ENCODE measurements at regions not wholly inside any gene's neighbourhood (a gene's known extent, or its start where the extent isn't known, plus 50 kb on each side); places are given as distances from the start of the nearest gene placed in this dataset.
"Not testable (repeated sequence)": the region's sequence is repeated elsewhere in the genome, so short reads cannot be mapped to it uniquely, and the experiment has no call there.

DNA sequence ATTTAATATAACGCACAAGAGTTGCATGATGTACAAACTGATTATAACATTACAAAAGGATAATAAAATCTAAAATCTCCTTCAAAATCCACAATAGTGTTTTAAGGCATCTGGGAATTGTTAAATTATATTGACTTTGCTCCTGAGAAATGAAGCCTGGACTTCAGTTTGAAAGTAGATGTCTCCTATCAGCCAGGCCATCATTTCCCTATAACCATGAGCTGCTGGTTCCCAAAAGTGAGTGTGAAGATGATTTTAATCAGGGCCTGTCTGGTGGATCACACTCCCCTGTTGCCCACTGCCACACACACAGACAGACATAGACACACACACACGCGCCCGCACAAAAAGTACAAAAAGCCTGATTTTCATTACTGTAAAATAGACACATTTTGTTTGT lies 480.7 kb downstream of the RPS29 start:
- no peak for DNase-seq

DNA sequence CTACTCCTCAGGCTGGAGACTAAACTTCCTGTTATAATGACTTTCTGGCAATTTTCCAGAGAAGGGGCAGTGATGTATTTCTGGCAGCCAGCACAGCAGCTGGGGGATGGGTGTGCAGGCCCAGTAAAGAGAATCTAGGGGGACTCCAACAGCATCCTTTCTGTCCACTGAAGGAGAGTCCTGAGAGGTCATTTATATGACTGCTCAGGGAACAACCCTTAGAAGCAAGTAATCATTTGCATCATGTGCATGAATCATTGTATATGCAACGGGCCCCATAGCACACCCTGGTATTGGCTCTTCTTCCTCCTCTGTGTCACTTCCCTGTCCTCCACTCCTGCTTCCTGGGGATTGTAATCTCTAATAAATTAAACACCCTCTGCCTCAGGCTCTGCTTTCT lies 493.8 kb downstream of the RPS29 start:
- DNase-seq = no peak

DNA sequence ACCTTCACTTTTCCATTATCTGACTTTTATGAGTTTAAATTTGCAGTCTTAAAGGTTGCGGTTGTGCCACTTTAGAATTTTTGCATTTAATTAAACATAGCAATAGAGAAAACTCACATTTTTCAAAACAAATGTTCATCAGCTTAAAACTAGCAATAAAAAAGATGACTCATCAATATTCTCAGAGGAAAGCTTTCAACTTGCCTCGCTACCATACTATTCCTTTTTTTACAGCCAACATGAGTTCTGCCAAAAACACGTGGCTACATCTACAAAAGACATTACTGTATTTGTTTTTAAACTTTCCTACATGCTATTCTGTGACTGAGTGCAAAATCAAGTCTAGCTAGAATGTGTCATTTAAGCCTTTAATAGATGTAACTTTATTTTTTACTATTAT lies 497.1 kb downstream of the RPS29 start:
- no peak for DNase-seq

DNA sequence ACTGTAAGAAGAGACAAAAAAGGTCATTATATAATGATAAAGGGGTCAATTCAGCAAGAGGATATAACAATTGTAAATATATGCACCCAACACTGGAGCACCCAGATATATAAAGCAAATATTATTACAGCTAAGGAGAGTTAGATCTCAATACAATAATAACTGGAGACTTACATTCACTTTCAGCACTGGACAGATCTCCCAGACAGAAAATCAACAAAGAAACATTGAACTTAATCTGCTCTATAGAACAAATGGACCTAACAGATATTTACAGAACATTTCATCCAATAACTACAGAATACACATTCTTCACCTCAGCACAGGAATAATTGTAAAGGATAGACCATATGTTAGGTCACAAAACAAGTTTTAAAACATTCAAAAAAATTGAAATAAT lies 512.9 kb downstream of the RPS29 start:
- not testable (repeated sequence) for DNase-seq

DNA sequence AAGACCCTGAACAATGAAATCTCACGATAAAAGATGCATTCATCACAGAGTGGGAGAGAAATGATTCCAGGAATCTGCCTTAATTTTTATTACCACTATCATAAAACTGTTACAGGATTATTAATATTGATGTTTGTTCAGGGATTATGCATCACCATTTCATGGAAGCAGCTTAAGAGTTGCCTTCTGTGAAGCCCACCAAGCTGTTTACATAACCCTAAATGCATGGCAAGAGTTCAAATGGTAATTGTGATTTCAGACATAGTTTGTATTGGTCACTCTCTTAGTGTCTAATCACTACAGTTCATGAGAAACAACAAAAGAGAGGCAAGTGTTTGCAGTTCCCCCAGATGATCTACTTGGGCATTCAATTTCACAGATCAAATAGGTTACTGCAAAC lies 527.7 kb downstream of the RPS29 start:
- no peak for DNase-seq

DNA sequence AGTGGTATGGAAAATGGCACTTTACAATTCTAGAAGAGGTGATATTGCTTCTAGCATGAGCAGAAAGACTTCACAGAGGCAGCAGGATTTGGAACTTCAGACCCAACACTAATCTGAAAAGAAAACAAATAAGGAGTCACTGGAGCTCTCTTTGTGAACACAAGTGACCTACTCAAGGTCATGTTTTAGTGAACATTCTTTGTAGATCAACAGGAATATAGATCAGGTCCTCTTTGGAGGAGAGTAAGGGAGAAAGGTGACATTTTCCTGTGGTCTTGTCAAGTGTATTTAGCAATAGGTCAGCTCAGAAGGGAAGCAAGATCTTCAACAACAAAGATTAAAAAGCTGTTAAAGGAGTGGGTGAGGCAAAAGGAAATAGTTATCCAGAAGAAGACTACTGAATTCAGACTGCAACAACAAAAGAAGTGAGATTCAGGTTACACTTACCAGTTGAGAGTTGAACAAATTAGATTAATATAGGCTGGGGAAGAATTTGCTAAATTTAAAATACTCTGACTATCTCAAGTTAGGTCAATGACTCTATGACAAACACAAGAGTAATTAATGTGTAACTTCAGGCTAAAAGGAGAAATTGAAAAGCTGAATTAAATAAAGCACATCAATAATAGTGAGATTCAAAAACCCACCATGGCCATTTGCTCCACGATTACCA lies 528.2 kb downstream of the RPS29 start:
- no peak for DNase-seq

DNA sequence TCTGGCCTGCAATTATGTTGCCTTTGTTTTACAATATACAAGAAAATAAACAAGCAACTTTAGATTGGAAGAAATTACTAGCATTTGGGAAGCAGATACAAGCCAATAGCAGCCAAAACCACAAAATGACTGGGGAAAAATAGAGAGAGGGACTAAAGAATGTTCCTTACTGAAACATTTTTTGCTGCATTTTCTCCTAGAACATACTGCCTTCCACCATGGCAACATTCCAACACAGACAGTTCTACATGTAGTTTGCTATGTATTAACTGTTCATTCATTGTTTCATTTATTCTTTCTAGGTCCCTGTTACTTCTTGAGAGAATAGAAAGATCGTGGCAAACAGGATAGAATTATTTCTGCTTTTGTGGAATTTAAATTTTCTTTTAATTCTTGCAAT lies 530.2 kb downstream of the RPS29 start:
- no peak for DNase-seq

DNA sequence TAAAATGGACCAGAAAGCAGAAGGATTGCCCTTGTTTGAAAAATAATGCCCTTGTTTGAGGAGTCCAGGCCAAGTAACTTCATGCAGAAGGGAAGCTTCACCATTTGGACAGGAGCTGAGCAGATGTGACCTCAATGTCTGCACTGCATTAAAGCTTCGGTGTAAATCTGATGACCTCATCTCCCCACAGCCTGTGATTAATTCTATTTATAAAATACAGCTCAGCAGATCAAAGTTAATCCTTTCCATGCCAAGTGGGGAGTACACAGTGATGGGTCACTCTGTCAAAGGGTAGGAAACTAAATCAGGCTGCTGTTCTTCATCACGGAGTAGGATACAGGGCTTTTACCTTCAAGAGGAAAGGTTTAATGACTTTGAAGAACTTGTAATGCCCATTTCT lies 533.7 kb downstream of the RPS29 start:
- no peak for DNase-seq

DNA sequence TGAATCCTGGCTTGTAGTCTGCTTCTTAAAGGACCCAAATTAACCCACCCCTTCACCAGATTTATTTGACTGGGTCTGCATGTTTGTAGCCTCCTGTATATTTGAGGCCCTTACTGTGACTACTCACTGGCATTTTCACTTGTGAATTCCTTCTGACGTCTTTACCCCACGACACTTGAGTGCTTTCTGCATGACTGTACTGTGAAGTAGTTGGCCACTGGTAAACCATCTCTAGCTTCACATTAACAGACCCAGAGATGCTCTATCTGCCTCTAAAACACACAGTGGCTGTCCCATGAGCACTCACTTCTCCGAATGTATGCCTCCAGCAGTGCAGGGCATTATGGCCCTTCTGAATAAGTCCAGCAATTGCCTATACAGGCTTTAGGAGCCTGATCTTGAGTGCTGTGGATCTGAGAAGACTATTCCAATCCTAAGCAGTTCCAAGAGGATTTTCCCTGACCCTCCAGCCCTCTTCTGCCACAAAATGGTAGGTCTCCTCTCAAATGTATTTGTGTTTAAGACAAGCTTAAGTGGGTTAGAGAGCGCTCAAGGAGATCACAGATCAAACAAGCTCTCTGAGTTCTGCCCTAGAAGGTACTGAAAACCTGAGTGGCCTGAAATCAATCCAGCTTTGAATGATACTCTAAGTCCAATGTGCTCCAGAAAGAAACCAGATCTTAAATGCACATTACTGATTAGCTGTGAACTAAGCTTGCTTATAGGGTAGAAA lies 534.7 kb downstream of the RPS29 start:
- no peak for DNase-seq

DNA sequence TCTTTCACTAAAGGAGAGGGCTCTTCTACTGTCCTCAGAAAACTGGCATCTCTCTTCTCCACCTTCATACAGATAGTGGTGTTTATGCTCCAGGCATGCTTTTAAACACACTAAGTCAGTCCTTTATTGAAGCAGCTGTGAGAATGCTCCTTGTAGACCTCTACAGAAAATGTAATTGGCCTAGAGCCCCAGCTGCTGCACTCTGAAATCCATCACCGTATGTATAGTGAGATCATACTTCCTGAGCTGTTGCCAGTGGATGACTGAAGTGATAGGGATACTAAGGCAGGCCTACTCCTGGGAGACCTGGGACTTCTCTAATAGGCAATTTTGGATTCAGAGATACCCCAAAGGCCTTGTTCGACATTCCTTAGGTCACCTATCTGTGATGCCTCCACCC lies 535.4 kb downstream of the RPS29 start:
- DNase-seq = no peak

DNA sequence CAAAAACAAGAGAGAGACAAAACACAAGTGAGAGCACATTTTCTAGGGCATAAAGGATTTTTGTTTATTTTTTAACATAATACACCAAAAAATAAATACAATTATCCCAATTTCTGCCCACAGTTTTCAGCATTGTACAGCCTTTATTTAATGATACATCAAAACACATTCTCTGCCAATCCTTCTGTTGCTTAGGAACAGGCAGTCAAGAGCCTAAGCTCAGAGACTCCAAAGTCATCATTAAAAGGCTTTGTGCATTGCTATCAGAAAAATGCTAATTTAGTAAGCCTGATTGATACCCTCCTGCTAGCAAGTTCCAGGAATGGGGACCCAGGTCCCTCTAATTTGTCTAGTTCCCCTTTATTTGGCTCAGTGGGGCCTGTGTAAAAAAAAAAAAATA lies 536.5 kb downstream of the RPS29 start:
- no peak for DNase-seq

DNA sequence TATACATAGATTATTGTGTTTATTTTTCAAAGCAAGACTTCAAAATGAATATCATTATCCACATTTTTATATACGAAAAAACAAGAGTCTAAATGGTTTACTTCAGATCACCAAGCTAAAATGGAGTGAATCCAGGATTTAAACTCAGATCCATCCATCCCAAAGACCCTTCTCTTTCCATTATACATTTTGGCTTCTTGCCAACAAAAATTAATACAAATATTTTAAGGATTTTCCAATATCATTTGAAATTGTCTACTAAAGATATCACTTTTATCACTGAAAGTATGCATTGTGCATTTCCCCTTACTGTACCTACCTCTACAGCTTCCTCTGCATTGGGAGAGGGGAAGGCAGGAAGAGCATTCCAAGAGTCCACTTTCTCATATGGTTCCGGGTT lies 541.2 kb downstream of the RPS29 start:
- no peak for DNase-seq

DNA sequence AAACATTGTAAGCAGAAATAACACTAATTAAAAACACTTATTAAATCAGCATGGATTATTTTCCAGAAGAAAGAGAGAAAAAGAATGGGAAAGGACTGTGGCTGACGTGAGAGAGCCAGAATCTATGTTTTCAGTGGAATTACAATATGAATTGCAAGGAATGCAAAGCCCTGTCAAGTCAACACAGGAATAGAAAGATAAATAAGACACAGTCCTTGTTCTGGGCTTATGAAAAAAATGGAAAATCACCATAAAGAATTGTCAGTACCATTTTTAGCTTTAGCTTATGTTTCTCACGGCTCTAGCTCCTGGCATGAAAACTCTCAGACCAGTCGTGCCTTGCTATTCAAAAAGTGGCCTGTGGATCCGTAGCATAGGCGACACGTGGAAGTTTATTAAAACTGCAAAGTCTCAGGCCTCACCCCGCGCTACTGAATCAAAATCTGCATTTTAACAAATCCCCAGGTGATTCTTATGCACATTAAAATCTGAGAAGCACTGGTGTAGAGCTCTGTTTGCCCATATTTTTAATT lies 549.1 kb downstream of the RPS29 start:
- DNase-seq = no peak

DNA sequence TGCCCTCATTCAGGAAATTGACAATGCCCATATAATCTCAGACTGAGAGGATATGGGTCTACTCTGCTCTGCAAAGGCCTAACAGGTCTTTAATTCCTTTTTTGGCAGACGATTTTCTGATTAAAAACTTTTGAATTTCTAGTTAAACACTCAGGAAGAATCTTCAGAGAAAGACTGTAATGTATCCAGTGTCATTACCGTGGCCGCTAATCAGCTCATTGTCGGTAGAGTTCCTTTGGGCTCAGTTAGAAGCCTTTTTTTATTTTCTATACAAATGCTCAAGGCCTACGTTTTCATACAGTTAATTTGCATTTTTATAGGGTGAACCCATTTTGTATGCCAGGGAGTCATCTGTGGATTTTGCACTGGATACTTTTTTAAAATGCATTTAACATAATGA lies 549.9 kb downstream of the RPS29 start:
- DNase-seq = no peak

DNA sequence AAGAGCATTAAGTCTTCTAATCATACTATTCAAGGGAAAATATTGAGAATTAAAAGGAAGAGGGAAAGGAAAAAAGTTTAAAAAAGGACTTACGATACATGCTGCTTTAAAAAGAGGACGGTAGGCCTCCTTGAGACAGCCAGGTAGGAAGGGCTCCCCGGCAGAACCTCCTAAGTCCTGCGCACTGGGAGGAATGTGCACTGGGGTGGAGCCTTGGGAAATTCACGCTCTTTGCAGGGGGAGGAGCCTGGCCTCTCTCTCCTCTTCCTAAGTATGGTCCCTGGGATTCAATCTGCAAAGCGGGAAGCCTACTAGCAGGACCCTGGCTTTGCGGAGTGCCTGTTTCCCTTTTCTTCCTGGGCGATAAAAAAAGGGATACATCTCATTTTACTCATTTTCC lies 553.0 kb downstream of the RPS29 start:
- no peak for DNase-seq

DNA sequence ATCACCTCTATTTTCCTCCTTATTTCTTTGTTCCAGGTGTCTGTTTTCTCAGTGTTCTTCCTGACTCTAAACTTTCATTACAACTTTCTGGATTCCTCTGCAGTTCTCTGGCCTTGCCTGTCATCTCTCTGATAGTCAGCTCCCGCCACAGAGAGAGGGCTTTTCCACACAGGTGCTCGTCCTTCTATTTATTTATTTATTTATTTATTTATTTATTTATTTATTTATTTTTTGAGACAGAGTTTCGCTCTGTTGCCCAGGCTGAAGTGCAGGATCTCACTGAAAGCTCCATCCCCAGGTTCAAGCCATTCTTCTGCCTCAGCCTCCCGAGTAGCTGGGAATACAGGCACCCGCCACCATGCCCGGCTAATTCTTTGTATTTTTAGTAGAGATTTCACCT lies 554.5 kb downstream of the RPS29 start:
- DNase-seq = not testable (repeated sequence)

DNA sequence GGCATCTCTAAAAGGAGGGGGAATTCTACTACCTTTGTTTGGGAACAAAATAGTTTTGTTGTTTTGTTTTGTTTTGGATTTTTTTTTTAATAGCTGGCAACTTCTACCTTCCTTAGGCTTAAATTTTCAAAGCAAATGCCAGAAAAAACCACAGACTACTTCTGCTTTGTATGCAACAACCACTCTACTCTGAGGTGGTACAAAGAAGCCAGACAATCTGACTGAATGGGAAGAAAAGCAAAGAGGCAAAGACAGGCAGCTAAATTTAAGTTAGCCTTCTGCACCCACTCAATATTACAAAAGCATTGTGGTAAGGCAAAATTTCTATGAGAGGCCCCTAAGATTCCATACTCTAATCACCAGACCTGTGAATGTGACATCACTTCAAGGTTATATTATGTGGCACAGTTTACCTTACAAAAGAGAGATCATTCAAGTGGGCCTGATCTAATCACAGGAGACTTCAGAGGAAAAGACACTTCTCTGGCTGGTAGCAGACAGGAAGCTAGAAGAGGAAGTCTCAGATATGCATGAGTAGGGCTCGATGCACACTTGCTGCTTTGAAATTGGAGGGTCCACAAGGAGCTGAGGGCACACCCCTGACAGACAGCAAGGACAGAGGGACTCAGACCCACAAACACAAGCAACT lies 566.6 kb downstream of the RPS29 start:
- DNase-seq = no peak

DNA sequence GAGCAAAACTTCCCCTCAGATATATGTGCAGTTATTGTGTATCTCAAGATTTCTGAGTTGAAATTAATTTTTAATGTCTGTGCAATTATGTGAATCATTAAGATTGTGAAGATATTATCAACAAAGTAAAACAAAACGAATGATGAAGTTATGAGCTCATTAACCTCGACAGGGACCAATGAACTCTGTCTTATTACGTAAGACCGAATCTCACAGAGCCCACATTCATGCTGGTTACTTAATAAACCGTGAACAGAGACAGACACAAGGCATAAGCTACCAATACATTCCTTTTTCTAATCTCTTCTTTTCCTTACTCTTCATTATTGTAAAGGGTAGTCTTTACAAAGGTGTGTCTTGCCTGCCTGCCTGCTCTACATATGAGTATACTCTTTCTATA lies 568.7 kb downstream of the RPS29 start:
- no peak for DNase-seq

DNA sequence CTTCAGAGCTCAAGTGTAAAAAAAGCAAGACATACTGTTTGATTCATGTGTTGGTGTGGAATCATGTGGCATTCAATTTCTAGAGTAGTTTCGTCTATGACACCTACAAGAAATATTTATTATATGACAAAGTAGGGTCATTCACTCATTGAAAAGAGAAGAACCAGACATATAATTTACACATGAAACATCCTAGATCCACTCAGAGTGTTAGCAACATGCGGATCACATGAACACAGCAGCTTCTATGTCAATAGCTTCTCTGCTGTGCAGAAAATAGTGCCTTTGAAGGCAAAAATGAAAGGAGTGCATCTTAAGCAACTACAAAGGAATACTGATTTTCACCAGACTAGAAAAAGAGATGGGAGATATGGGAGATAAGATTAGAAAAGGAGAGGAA lies 569.8 kb downstream of the RPS29 start:
- DNase-seq = no peak

DNA sequence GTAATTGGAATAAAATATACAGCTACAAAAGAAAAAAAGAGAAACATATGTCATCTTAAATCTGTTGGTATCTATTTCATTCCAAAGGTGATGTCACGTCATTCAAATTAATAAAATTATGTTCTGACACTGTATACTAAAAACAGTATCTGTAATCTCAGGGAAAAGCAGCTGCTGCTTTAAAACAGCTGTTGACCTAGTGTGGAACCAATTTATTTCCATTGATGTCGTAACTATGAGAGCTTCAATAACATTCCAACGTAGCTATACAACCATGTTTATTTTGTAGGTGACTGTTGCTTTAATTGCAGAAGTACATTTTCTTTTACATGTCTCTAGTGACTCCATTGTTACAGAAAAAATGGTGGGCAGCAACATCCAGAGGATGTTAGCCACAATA lies 571.7 kb downstream of the RPS29 start:
- no peak for DNase-seq

DNA sequence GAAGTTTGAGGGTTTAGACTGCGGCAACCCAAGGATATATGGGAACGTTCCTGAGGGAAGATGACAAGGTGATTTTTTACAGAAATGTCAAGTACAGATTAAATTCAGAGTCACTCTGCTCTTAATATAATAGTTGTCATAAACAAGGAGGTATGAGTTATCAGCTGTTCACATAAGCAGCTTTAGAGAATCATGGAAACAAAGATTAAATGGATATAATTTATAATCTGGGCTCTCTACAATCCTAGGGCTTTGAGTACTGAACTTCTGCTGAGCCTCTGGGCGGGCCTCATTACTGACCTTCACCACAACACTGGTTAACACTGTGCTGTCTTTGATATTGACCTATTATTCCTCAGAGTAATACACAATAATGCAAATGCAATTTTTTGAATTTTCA lies 577.8 kb downstream of the RPS29 start:
- DNase-seq = no peak

DNA sequence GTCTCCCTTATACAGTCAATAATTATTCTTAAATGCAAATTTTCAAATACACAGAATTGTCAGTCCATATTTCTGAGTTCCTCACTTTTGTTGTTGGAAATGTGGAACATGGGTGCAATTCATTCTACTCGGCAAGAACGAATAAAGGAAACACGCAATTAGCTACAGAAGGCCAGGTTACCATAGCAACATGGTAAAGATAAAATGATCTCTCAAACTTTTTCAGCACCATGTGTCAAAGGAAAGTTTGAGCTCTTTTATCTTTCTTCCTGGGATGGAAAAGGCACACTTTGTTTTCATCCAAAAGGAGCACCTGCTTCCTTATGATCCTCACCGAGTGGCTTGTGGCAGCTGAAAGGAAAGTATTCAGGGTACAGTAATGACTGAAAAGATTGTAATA lies 595.0 kb downstream of the RPS29 start:
- no peak for DNase-seq

DNA sequence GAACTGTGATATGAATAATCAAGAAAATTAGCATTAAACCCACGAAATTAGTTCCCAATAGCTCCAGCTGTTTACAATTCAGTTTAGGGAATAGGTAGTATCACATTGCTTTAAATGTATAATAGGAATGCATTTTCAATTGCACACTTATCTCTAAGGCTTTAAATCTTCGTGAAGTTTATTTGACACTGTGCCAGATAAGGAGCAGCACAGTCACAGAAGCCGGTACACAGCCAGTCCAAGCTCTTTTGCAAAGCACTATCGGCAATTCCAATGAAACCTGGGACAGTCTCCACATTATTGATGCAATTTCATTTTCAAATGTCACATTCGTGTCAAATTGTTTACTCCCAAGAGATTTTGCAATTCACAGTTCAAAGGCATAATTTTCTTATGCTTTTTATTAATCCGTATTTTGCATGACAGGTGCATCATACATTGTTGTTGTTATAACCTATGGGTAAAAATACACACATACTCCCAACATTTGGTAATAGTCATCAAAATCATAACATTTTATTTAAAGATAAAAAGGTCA lies 602.8 kb downstream of the RPS29 start:
- DNase-seq = no peak

DNA sequence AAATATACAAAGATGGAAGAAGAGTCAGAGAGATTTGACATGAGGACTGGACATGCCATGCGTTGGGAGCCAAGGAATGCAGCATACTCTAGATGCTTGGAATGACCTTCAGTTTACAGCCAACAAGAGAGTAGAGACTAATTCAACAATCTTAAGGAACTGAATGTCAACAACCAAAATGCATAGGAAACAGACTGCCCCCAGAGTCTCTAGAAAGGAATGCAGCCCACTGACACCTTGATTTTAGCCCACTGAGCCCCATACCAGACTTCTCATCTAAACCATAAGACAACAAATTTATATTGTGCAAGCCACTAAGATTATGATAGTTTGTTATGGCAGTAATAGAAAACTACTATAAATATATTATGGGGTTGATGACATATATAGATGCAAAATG lies 611.2 kb downstream of the RPS29 start:
- DNase-seq = no peak
